H1 (cell line): ENCODE measurements at regions not wholly inside any gene's neighbourhood (a gene's known extent, or its start where the extent isn't known, plus 50 kb on each side); places are given as distances from the start of the nearest gene placed in this dataset.

Source experiments
- ASH2L ChIP-seq: fragments of 200-600, 300-600 bp; sonication (generic); IDR thresholded peaks from one replicate; pipeline ENCODE4 v1.7.1; 2017; ENCODE audit warnings: low read length
- BACH1 ChIP-seq: IDR thresholded peaks from 2 replicates; pipeline ENCODE4 v1.6.1; 2012; ENCODE audit warnings: low read length, improper control_type of control experiment
- BCL11A ChIP-seq, 2 experiments: IDR thresholded peaks; one replicate each; pipeline ENCODE4 v1.6.1; 2011; ENCODE audit warnings: low read depth in 2 of 2, low read length in 2 of 2, mild to moderate bottlenecking in 2 of 2
- CHD2 ChIP-seq: IDR thresholded peaks from 2 replicates; pipeline ENCODE4 v1.6.1; 2012; ENCODE audit warnings: low read length, improper control_type of control experiment
- CTCF ChIP-seq, 3 experiments: IDR thresholded peaks; 1 replicate in 2 of 3; 2 replicates in 1 of 3; pipeline versions ENCODE4 v1.5.1 to v1.6.1; 2011; ENCODE audit warnings: low read length in 3 of 3, mild to moderate bottlenecking in 3 of 3, inconsistent platforms in 2 of 3, low read depth in 1 of 3, moderate library complexity in 1 of 3; ENCODE audit not compliant: insufficient read depth in 1 of 3; ENCODE audit errors: control extremely low read depth in 1 of 3
- EP300 ChIP-seq, 2 experiments: IDR thresholded peaks; 1 replicate in 1 of 2; 2 replicates in 1 of 2; pipeline ENCODE4 v1.6.1; 2011 to 2012; ENCODE audit warnings: low read depth in 2 of 2, low read length in 2 of 2, mild to moderate bottlenecking in 2 of 2, borderline replicate concordance in 1 of 2, inconsistent platforms in 1 of 2, moderate library complexity in 1 of 2
- EZH2 ChIP-seq: fragments of 200-600 bp; sonication (generic); IDR thresholded peaks from 2 replicates; pipeline ENCODE4 v1.7.1; 2012; ENCODE audit warnings: low read depth, mild to moderate bottlenecking, moderate library complexity, low read length, inconsistent platforms; ENCODE audit not compliant: severe bottlenecking
- KDM4A ChIP-seq: IDR thresholded peaks from one replicate; pipeline ENCODE4 v1.7.1; 2012; ENCODE audit warnings: low read depth, mild to moderate bottlenecking, moderate library complexity, low read length, inconsistent platforms; ENCODE audit not compliant: severe bottlenecking
- MAX ChIP-seq: IDR thresholded peaks from 2 replicates; pipeline ENCODE4 v1.6.1; 2012; ENCODE audit warnings: inconsistent platforms
- POLR2A ChIP-seq, 2 experiments: IDR thresholded peaks; 1 replicate in 1 of 2; 2 replicates in 1 of 2; pipeline ENCODE4 v1.6.1; 2011; ENCODE audit warnings: low read depth in 2 of 2, low read length in 2 of 2, mild to moderate bottlenecking in 2 of 2; ENCODE audit errors: control extremely low read depth in 1 of 2
- POLR2AphosphoS5 ChIP-seq: IDR thresholded peaks from 2 replicates; pipeline ENCODE4 v1.6.1; 2011; ENCODE audit warnings: low read depth, low read length
- SP2 ChIP-seq: IDR thresholded peaks from 2 replicates; pipeline ENCODE4 v1.6.1; 2012; ENCODE audit warnings: mild to moderate bottlenecking, low read length, inconsistent platforms
- TAF1 ChIP-seq: IDR thresholded peaks from 2 replicates; pipeline ENCODE4 v1.6.1; 2011; ENCODE audit warnings: mild to moderate bottlenecking, low read depth, low read length

GRCh38 chr6:74581681-74582080, 624.2 kb downstream of the COL12A1 start:
- no peak for TF ChIP-seq BACH1
- TF ChIP-seq TAF1, result no peak
- TF ChIP-seq CTCF (IDR thresholded peaks at IDR 0.05; ENCODE audit: control extremely low read depth in 1 of 3, insufficient read depth in 1 of 3, low read depth in 1 of 3, low read length in 3 of 3), result no peak
- TF ChIP-seq SP2, result no peak
- no peak for TF ChIP-seq ASH2L
- no peak for TF ChIP-seq POLR2AphosphoS5
- TF ChIP-seq EP300 (IDR thresholded peaks at IDR 0.05; ENCODE audit: borderline replicate concordance in 1 of 2, low read depth in 2 of 2, low read length in 2 of 2), result no peak
- TF ChIP-seq CHD2, result no peak
- TF ChIP-seq POLR2A (IDR thresholded peaks at IDR 0.05; ENCODE audit: control extremely low read depth in 1 of 2, low read depth in 2 of 2, low read length in 2 of 2), result no peak
- TF ChIP-seq MAX, result no peak
- TF ChIP-seq EZH2, result no peak
- TF ChIP-seq KDM4A, result no peak
- no peak for TF ChIP-seq BCL11A (IDR thresholded peaks at IDR 0.05; ENCODE audit: low read depth in 2 of 2, low read length in 2 of 2)
